ENCODE measurements at regions not wholly inside any gene's neighbourhood (a gene's known extent, or its start where the extent isn't known, plus 50 kb on each side); places are given as distances from the start of the nearest gene placed in this dataset.

DNA sequence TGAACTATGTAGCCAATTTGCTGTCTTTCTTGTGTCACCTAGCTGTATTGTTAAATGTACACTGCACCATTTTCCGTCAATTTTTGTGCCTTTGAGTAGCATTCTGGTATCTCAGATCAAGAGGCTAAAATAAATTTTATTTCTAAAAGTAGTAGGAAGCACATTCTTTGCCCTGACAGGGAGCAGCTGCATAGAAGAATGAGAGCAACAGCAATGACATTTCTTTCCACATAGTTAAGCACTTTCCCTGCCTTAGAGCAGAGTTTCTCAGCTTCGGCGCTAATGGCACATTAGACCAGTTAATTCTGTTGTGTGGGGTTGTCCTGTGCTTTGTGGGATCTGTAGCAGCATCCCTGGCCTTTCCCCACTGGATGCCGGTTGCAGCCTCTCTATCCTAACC, 173.9 kb downstream of the CHIC2 start:
- TF ChIP-seq, protein P1, sequence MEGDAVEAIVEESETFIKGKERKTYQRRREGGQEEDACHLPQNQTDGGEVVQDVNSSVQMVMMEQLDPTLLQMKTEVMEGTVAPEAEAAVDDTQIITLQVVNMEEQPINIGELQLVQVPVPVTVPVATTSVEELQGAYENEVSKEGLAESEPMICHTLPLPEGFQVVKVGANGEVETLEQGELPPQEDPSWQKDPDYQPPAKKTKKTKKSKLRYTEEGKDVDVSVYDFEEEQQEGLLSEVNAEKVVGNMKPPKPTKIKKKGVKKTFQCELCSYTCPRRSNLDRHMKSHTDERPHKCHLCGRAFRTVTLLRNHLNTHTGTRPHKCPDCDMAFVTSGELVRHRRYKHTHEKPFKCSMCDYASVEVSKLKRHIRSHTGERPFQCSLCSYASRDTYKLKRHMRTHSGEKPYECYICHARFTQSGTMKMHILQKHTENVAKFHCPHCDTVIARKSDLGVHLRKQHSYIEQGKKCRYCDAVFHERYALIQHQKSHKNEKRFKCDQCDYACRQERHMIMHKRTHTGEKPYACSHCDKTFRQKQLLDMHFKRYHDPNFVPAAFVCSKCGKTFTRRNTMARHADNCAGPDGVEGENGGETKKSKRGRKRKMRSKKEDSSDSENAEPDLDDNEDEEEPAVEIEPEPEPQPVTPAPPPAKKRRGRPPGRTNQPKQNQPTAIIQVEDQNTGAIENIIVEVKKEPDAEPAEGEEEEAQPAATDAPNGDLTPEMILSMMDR (IDR thresholded peaks at IDR 0.05) = no peak
- no peak for TF ChIP-seq POLR2A (IDR thresholded peaks at IDR 0.05)
